GM12874 (cell line): ENCODE measurements at regions not wholly inside any gene's neighbourhood (a gene's known extent, or its start where the extent isn't known, plus 50 kb on each side); places are given as distances from the start of the nearest gene placed in this dataset.

Experiments
- CTCF ChIP-seq: IDR thresholded peaks from 2 replicates; pipeline ENCODE4 v1.5.1; 2011; ENCODE audit warnings: low read depth, mild to moderate bottlenecking, control low read depth, low read length, moderate library complexity; ENCODE audit not compliant: insufficient read depth

GRCh38 chr10:111923032-111923431, 260.5 kb downstream of the GPAM start:
- no peak for TF ChIP-seq CTCF

GRCh38 chr10:111926286-111926685, 257.3 kb downstream of the GPAM start:
- TF ChIP-seq CTCF: no peak

DNA sequence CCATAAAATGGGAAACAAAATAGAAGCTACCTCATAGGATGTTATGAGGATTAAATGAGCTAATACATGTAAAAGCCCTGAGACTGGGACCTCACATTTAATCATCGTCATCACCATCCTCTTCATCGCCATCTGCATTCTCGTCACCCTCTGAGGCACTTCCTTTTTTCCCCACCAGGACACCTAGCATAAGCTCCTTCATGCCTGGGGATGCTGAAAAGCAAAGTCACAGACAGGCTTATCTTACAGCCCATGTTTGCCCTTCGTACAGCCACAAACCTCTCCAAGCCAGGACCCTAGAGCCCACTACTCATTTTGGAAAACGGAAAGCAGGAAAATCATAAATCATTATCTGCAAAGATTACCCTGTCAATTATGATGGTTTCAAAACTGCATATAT, 249.6 kb downstream of the GPAM start:
- TF ChIP-seq CTCF: no peak

GRCh38 chr10:111934931-111935330, 248.6 kb downstream of the GPAM start:
- no peak for TF ChIP-seq CTCF

- no peak for TF ChIP-seq CTCF
Observed at GRCh38 chr10:111936143-111936542, 247.4 kb downstream of the GPAM start.

GRCh38 chr10:111944331-111944730, 239.2 kb downstream of the GPAM start:
- no peak for TF ChIP-seq CTCF

- TF ChIP-seq CTCF: no peak
Observed at GRCh38 chr10:111953949-111954348, 229.6 kb downstream of the GPAM start.

- TF ChIP-seq CTCF: no peak
Observed at GRCh38 chr10:111954386-111954785, 229.2 kb downstream of the GPAM start.
